Brain microvascular endothelial cell (primary cell): ENCODE measurements at regions not wholly inside any gene's neighbourhood (a gene's known extent, or its start where the extent isn't known, plus 50 kb on each side); places are given as distances from the start of the nearest gene placed in this dataset.

Source experiments
- DNase-seq: peaks from one replicate; pipeline ENCODE4 v3.0.0-alpha.2; 2020
- H3K27ac ChIP-seq: fragments of 250-450 bp; sonication (Bioruptor Pico); 2 replicates; pipeline ENCODE4 v1.5.1; 2020; ENCODE audit warnings: mild to moderate bottlenecking, moderate library complexity
- H3K27me3 ChIP-seq: fragments of 250-450 bp; sonication (Bioruptor Pico); replicated peaks from 2 replicates; pipeline ENCODE4 v1.5.1; 2020; ENCODE audit warnings: mild to moderate bottlenecking
- H3K36me3 ChIP-seq: fragments of 250-450 bp; sonication (Bioruptor Pico); replicated peaks from 2 replicates; pipeline ENCODE4 v1.5.1; 2020; ENCODE audit warnings: mild to moderate bottlenecking
- H3K4me3 ChIP-seq: 2 replicates; pipeline ENCODE4 v1.5.1; 2011; ENCODE audit warnings: low read depth, mild to moderate bottlenecking, control low read depth, low read length, moderate library complexity
- in situ Hi-C: cut with HindIII; loops from 2 replicates; pipeline ENCODE4 v1.10.0; 2017; ENCODE audit warnings: low sequenced_read_pairs, low pct_ligation_motif_present
- TF ChIP-seq, protein P1 (sequence below): IDR thresholded peaks from 2 replicates; pipeline ENCODE4 v1.5.1; 2011; ENCODE audit warnings: low read depth, mild to moderate bottlenecking, moderate library complexity, low read length, control low read depth, inconsistent platforms; ENCODE audit errors: missing control alignments

- Histone ChIP-seq H3K27me3 (no peaks in the 10 kb centered on the region), H3K4me3 (no peak overlapping the region), H3K27ac (no peak overlapping the region), H3K36me3 (no peaks in the 10 kb centered on the region)
- in situ Hi-C loops: no loop called here
- TF ChIP-seq, protein P1, sequence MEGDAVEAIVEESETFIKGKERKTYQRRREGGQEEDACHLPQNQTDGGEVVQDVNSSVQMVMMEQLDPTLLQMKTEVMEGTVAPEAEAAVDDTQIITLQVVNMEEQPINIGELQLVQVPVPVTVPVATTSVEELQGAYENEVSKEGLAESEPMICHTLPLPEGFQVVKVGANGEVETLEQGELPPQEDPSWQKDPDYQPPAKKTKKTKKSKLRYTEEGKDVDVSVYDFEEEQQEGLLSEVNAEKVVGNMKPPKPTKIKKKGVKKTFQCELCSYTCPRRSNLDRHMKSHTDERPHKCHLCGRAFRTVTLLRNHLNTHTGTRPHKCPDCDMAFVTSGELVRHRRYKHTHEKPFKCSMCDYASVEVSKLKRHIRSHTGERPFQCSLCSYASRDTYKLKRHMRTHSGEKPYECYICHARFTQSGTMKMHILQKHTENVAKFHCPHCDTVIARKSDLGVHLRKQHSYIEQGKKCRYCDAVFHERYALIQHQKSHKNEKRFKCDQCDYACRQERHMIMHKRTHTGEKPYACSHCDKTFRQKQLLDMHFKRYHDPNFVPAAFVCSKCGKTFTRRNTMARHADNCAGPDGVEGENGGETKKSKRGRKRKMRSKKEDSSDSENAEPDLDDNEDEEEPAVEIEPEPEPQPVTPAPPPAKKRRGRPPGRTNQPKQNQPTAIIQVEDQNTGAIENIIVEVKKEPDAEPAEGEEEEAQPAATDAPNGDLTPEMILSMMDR: no peak
- DNase-seq: no peak
Observed at GRCh38 chr18:25456334-25457010, 104.5 kb upstream of the ZNF521 start.

GRCh38 chr18:25455646-25456045 lies 103.7 kb upstream of the ZNF521 start:
- H3K36me3 ChIP-seq: no peaks in the 10 kb centered on the region
- no peak overlapping the region for H3K4me3 ChIP-seq
- no peak overlapping the region for H3K27ac ChIP-seq
- TF ChIP-seq, protein P1: no peak
- no peaks in the 10 kb centered on the region for H3K27me3 ChIP-seq
- no peak for DNase-seq
- in situ Hi-C loops: no loop called here

- in situ Hi-C loops: no loop called here
- TF ChIP-seq, protein P1: no peak
- no peaks in the 10 kb centered on the region for H3K27me3 ChIP-seq
- H3K36me3 ChIP-seq: no peaks in the 10 kb centered on the region
- no peak overlapping the region for H3K27ac ChIP-seq
- H3K4me3 ChIP-seq: no peak overlapping the region
- DNase-seq: no peak
Observed at GRCh38 chr18:25455159-25455558, 103.2 kb upstream of the ZNF521 start.

GRCh38 chr18:25454730-25455129 lies 102.8 kb upstream of the ZNF521 start:
- no peak for DNase-seq
- in situ Hi-C loops: no loop called here
- TF ChIP-seq, protein P1: no peak

GRCh38 chr18:25454270-25454659 lies 102.3 kb upstream of the ZNF521 start:
- Histone ChIP-seq H3K4me3 (no peak overlapping the region), H3K27me3 (no peaks in the 10 kb centered on the region), H3K27ac (no peak overlapping the region), H3K36me3 (no peaks in the 10 kb centered on the region)
- in situ Hi-C loops: no loop called here
- DNase-seq: no peak
- TF ChIP-seq, protein P1: no peak

More at GRCh38 chr18:25454730-25455129, 102.8 kb upstream of the ZNF521 start:
- Histone ChIP-seq H3K27me3 (no peaks in the 10 kb centered on the region), H3K36me3 (no peaks in the 10 kb centered on the region), H3K4me3 (no peak overlapping the region), H3K27ac (no peak overlapping the region)
